D721Med (cell line): ENCODE measurements at regions not wholly inside any gene's neighbourhood (a gene's known extent, or its start where the extent isn't known, plus 50 kb on each side); places are given as distances from the start of the nearest gene placed in this dataset.

Experiments used
- DNase-seq: peaks from one replicate; pipeline ENCODE4 v3.0.0; 2011; ENCODE audit warnings: low spot score; ENCODE audit not compliant: insufficient read length
- FAIRE-seq: peaks from 2 replicates; lab custom pipeline; 2011; peaks lifted over from hg19 to GRCh38; lab: Jason Lieb, UNC
- CTCF ChIP-seq: IDR thresholded peaks from 2 replicates; pipeline ENCODE4 v1.5.1; 2012; ENCODE audit warnings: mild to moderate bottlenecking, control low read depth; ENCODE audit not compliant: insufficient read depth; ENCODE audit errors: missing control alignments

- FAIRE-seq (no peak), DNase-seq (no peak)
- no peak for TF ChIP-seq CTCF
Measured at GRCh38 chr14:104344818-104345620, 206.6 kb downstream of the KIF26A start.

GRCh38 chr14:104345621-104346462, 207.5 kb downstream of the KIF26A start:
- FAIRE-seq = no peak
- no peak for DNase-seq
- no peak for TF ChIP-seq CTCF

GRCh38 chr14:104346608-104347007, 208.2 kb downstream of the KIF26A start:
- FAIRE-seq (no peak), DNase-seq (no peak)
- TF ChIP-seq CTCF = no peak

GRCh38 chr14:104348741-104349140, 210.4 kb downstream of the KIF26A start:
- TF ChIP-seq CTCF = no peak
- FAIRE-seq (no peak), DNase-seq (no peak)

GRCh38 chr14:104349950-104350349, 211.6 kb downstream of the KIF26A start:
- DNase-seq = no peak
- no peak for TF ChIP-seq CTCF
- FAIRE-seq = no peak

- no peak for TF ChIP-seq CTCF
- FAIRE-seq (no peak), DNase-seq (no peak)
Measured at GRCh38 chr14:104350463-104351185, 212.2 kb downstream of the KIF26A start.
